Astrocyte (in vitro differentiated cells and primary cell): ENCODE measurements at regions not wholly inside any gene's neighbourhood (a gene's known extent, or its start where the extent isn't known, plus 50 kb on each side); places are given as distances from the start of the nearest gene placed in this dataset.

Experiments used
- DNase-seq: peaks from one replicate; pipeline ENCODE4 v3.0.0-alpha.2; 2010; ENCODE audit warnings: low read depth
- FAIRE-seq: peaks from 2 replicates; lab custom pipeline; 2011; peaks lifted over from hg19 to GRCh38; lab: Jason Lieb, UNC
- H2AFZ ChIP-seq: 2 replicates; pipeline ENCODE4 v1.6.0; 2012; ENCODE audit warnings: low read depth, low read length, inconsistent platforms
- H3K27ac ChIP-seq: 2 replicates; pipeline ENCODE4 v1.5.1; 2011; ENCODE audit warnings: low read depth, low read length, inconsistent platforms
- H3K27me3 ChIP-seq: 2 replicates; pipeline ENCODE4 v1.6.0; 2011; ENCODE audit warnings: low read length, inconsistent platforms; ENCODE audit not compliant: insufficient read depth
- H3K36me3 ChIP-seq: 2 replicates; pipeline ENCODE4 v1.5.1; 2011; ENCODE audit warnings: low read length, inconsistent platforms; ENCODE audit not compliant: insufficient read depth
- H3K4me1 ChIP-seq: 2 replicates; pipeline ENCODE4 v1.5.1; 2011; ENCODE audit warnings: low read length, inconsistent platforms; ENCODE audit not compliant: insufficient read depth
- H3K4me2 ChIP-seq: 2 replicates; pipeline ENCODE4 v1.6.0; 2012; ENCODE audit warnings: low read length, inconsistent platforms
- H3K4me3 ChIP-seq: 2 replicates; pipeline ENCODE4 v1.5.1; 2011; ENCODE audit warnings: low read depth, mild to moderate bottlenecking, low read length, inconsistent platforms; ENCODE audit not compliant: insufficient read depth
- H3K79me2 ChIP-seq: 2 replicates; pipeline ENCODE4 v1.6.0; 2012; ENCODE audit warnings: mild to moderate bottlenecking, low read length, inconsistent platforms; ENCODE audit not compliant: insufficient read depth
- H3K9ac ChIP-seq: 2 replicates; pipeline ENCODE4 v1.6.0; 2012; ENCODE audit warnings: mild to moderate bottlenecking, low read length, inconsistent platforms
- H3K9me3 ChIP-seq: 2 replicates; pipeline ENCODE4 v1.5.1; 2012; ENCODE audit warnings: low read depth, mild to moderate bottlenecking, low read length, inconsistent platforms; ENCODE audit not compliant: insufficient read depth
- H4K20me1 ChIP-seq: 2 replicates; pipeline ENCODE4 v1.6.0; 2012; ENCODE audit warnings: low read length, inconsistent platforms; ENCODE audit not compliant: insufficient read depth
- H3K27ac Mint-ChIP-seq: one replicate; pipeline ENCODE4 v1.8.0; 2021; ENCODE audit warnings: mild to moderate bottlenecking, mixed read lengths; ENCODE audit not compliant: unreplicated experiment
- H3K27me3 Mint-ChIP-seq: one replicate; pipeline ENCODE4 v1.8.0; 2021; ENCODE audit warnings: low read depth, mixed read lengths; ENCODE audit not compliant: unreplicated experiment
- H3K36me3 Mint-ChIP-seq: one replicate; pipeline ENCODE4 v1.8.0; 2021; ENCODE audit warnings: low read depth, mixed read lengths; ENCODE audit not compliant: unreplicated experiment
- H3K4me1 Mint-ChIP-seq: one replicate; pipeline ENCODE4 v1.8.0; 2021; ENCODE audit warnings: low read depth, mixed read lengths; ENCODE audit not compliant: unreplicated experiment
- H3K4me3 Mint-ChIP-seq: one replicate; pipeline ENCODE4 v1.8.0; 2021; ENCODE audit warnings: mild to moderate bottlenecking, moderate library complexity, mixed read lengths; ENCODE audit not compliant: unreplicated experiment
- H3K9me3 Mint-ChIP-seq: one replicate; pipeline ENCODE4 v1.8.0; 2021; ENCODE audit warnings: mild to moderate bottlenecking, mixed read lengths; ENCODE audit not compliant: unreplicated experiment
- EZH2 ChIP-seq: IDR thresholded peaks from 2 replicates; pipeline ENCODE4 v1.6.1; 2012; ENCODE audit warnings: mild to moderate bottlenecking, low read length, inconsistent platforms; ENCODE audit not compliant: insufficient read depth
- TF ChIP-seq, protein P1 (sequence below): IDR thresholded peaks from 2 replicates; pipeline ENCODE4 v1.5.1; 2011; ENCODE audit warnings: low read depth, mild to moderate bottlenecking, inconsistent platforms, low read length, moderate library complexity; ENCODE audit not compliant: insufficient read depth

DNA sequence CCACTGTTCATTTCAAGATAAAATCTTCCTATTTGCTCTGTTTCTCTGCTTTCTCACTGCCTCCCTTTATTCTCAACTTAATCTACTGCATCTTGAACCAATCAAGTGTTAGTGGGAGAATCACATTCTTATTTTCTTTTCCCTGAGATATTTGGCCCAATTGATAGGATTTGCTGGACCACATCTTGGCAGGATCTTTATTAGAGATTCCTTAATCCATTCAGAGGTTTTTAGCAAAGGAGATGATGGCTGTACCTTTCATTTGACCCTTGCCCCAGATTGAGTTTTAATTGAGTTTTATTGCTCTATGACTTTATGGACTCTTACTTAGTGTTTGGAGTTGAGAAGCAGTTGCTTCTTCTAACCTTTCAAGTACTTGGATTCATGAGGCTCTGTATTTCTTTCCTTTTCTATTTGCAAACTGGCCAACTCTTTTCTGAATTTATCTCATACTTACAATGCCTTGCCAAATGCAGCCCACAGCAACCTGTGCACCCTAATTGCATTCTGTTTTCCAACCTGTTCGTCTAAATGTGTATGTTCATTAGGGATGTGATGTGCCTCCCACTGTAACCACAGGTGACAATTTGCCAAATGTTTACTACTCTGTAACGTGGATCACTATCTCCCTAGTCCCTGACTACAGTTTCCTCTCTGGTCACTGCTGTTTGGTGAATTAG is 274.8 kb upstream of the KAZN start:
- H3K36me3 Mint-ChIP-seq = no peaks in the 10 kb centered on the region
- H3K27me3 Mint-ChIP-seq = peaks cover 9% of the 10 kb centered on the region
- Histone ChIP-seq H3K9me3 (no peaks in the 10 kb centered on the region), H3K79me2 (no peaks in the 10 kb centered on the region), H3K4me3 (no peak overlapping the region), H4K20me1 (no peaks in the 10 kb centered on the region), H2AFZ (no peak overlapping the region), H3K4me1 (peaks cover 4% of the 10 kb centered on the region), H3K9ac (no peak overlapping the region), H3K4me2 (no peak overlapping the region), H3K27me3 (no peaks in the 10 kb centered on the region), H3K36me3 (no peaks in the 10 kb centered on the region), H3K27ac (no peak overlapping the region)
- no peaks in the 10 kb centered on the region for H3K9me3 Mint-ChIP-seq
- H3K4me1 Mint-ChIP-seq = no peaks in the 10 kb centered on the region
- no peak for TF ChIP-seq EZH2
- TF ChIP-seq, protein P1, sequence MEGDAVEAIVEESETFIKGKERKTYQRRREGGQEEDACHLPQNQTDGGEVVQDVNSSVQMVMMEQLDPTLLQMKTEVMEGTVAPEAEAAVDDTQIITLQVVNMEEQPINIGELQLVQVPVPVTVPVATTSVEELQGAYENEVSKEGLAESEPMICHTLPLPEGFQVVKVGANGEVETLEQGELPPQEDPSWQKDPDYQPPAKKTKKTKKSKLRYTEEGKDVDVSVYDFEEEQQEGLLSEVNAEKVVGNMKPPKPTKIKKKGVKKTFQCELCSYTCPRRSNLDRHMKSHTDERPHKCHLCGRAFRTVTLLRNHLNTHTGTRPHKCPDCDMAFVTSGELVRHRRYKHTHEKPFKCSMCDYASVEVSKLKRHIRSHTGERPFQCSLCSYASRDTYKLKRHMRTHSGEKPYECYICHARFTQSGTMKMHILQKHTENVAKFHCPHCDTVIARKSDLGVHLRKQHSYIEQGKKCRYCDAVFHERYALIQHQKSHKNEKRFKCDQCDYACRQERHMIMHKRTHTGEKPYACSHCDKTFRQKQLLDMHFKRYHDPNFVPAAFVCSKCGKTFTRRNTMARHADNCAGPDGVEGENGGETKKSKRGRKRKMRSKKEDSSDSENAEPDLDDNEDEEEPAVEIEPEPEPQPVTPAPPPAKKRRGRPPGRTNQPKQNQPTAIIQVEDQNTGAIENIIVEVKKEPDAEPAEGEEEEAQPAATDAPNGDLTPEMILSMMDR = no peak
- no peak overlapping the region for H3K27ac Mint-ChIP-seq
- H3K4me3 Mint-ChIP-seq = no peak overlapping the region
- FAIRE-seq (no peak), DNase-seq (no peak)

DNA sequence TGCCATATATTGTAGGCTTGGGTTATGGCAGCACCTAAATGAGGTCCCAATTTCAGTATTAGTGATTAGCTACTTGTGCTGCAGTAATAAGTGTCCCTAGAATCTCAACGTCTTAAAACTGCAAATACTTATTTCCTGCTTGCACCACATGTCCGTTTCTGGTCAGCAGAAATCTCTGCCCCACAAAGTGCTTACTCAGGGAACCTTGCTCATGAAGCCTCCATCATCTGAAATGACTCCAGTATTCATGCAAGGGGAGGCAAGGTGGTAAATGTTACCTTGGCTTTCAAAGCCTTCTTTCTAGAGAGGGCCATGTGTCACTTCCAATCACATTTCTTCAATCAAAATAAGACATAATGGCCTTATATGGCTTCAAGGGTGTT is 274.2 kb upstream of the KAZN start:
- TF ChIP-seq, protein P1 = no peak
- no peak for TF ChIP-seq EZH2
- Mint-ChIP-seq H3K36me3 (no peaks in the 10 kb centered on the region), H3K9me3 (no peaks in the 10 kb centered on the region), H3K4me3 (no peak overlapping the region), H3K27ac (no peak overlapping the region), H3K27me3 (peaks cover 12% of the 10 kb centered on the region), H3K4me1 (no peaks in the 10 kb centered on the region)
- H3K9ac ChIP-seq = no peak overlapping the region
- H3K27me3 ChIP-seq = no peaks in the 10 kb centered on the region
- no peaks in the 10 kb centered on the region for H3K36me3 ChIP-seq
- no peak overlapping the region for H3K4me3 ChIP-seq
- no peak overlapping the region for H3K27ac ChIP-seq
- H2AFZ ChIP-seq = no peak overlapping the region
- no peaks in the 10 kb centered on the region for H3K9me3 ChIP-seq
- H3K79me2 ChIP-seq = no peaks in the 10 kb centered on the region
- no peaks in the 10 kb centered on the region for H4K20me1 ChIP-seq
- FAIRE-seq = no peak
- no peak overlapping the region for H3K4me2 ChIP-seq
- no peak for DNase-seq
- H3K4me1 ChIP-seq = peaks cover 4% of the 10 kb centered on the region

DNA sequence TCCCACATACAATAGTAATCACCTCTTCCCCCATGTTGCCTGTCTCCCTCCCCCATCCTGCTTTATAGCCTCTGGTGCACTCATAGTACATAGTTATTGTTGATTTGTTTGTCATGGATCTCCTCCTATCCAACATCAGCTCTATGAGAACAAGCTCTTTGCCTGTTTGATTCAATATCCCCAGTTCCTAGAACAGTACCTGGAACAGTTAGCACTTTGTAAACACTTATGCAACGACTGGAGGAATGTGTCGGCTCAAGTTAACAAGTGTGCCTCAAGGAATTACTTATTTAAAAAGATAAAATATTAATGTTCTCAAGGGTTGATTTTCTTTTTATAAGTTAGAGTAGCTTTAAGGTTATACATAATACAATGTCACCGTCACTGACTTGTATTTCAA is 271.6 kb upstream of the KAZN start:
- no peak overlapping the region for H3K4me3 Mint-ChIP-seq
- no peak for DNase-seq
- H3K27ac Mint-ChIP-seq = no peak overlapping the region
- Histone ChIP-seq H3K9ac (no peak overlapping the region), H3K4me1 (no peaks in the 10 kb centered on the region), H3K27ac (no peak overlapping the region), H2AFZ (no peak overlapping the region), H3K9me3 (peaks cover 3% of the 10 kb centered on the region), H3K79me2 (no peaks in the 10 kb centered on the region), H3K36me3 (no peaks in the 10 kb centered on the region), H3K4me2 (no peak overlapping the region), H4K20me1 (no peaks in the 10 kb centered on the region), H3K27me3 (no peaks in the 10 kb centered on the region), H3K4me3 (no peak overlapping the region)
- FAIRE-seq = no peak
- peaks cover 20% of the 10 kb centered on the region for H3K27me3 Mint-ChIP-seq
- no peaks in the 10 kb centered on the region for H3K9me3 Mint-ChIP-seq
- TF ChIP-seq, protein P1 = no peak
- TF ChIP-seq EZH2 = no peak
- H3K36me3 Mint-ChIP-seq = no peaks in the 10 kb centered on the region
- no peaks in the 10 kb centered on the region for H3K4me1 Mint-ChIP-seq
